GM12892 (cell line): ENCODE measurements at regions not wholly inside any gene's neighbourhood (a gene's known extent, or its start where the extent isn't known, plus 50 kb on each side); places are given as distances from the start of the nearest gene placed in this dataset.

Experiments used
- POLR2A ChIP-seq: IDR thresholded peaks from 2 replicates; pipeline ENCODE4 v1.6.1; 2011; ENCODE audit warnings: low read depth, low read length, control low read depth
- POLR2AphosphoS5 ChIP-seq: IDR thresholded peaks from 2 replicates; pipeline ENCODE4 v1.6.1; 2011; ENCODE audit warnings: low read depth, low read length, control low read depth
- TAF1 ChIP-seq: IDR thresholded peaks from 2 replicates; pipeline ENCODE4 v1.6.1; 2011; ENCODE audit warnings: low read depth, mild to moderate bottlenecking, control low read depth, low read length, borderline replicate concordance

DNA sequence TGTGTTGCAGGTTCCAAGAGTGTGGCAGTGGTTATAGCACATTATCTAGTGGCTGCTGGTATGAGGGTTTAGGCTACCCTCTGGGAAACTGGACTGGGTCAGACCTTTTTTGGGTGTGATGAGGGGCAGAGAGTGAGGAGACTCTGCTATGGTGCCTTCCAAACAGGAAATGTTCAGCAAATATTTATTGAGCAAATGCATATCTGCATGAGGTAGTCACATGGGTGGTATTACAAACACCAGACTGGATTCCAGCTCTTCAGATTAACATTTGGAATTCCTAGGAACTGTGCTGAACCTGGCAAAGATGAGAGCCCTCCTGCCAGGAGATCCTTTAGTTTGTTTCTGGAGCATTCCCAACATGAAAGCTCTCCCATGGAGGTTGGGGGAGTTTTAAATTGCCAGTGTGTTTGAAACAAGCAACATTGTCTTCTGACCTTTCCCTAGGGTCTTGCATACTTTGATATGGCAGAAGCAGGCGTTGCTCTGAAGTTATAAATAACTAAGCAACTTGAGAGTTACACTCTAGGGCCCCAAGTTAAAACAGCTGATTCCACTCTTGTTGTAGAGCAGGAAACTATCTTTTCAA lies 341.2 kb upstream of the C2CD4B start:
- TF ChIP-seq TAF1 = no peak
- no peak for TF ChIP-seq POLR2A
- no peak for TF ChIP-seq POLR2AphosphoS5
